CD4-positive, alpha-beta memory T cell (primary cell): ENCODE measurements at regions not wholly inside any gene's neighbourhood (a gene's known extent, or its start where the extent isn't known, plus 50 kb on each side); places are given as distances from the start of the nearest gene placed in this dataset.

Experiments used
- CTCF ChIA-PET: fragments of 350-600 bp; sonication (Branson Sonifier 250); formaldehyde crosslinking; loops from one replicate; lab custom pipeline; 2021; ENCODE audit warnings: inconsistent platforms; ENCODE audit not compliant: partially characterized antibody; lab: Charles Lee
- POLR2A ChIA-PET: fragments of 350-600 bp; sonication (Branson Sonifier 250); formaldehyde crosslinking; loops from one replicate; lab custom pipeline; 2021; ENCODE audit not compliant: partially characterized antibody; lab: Charles Lee
- DNase-seq, 5 donors: peaks; one replicate each; pipeline versions ENCODE4 v3.0.0 to v3.0.0-alpha.2; 2020 to 2022; ENCODE audit warnings: mixed read lengths in 1 of 5
- H3K27ac ChIP-seq: one replicate; pipeline ENCODE4 v1.7.0; 2013; ENCODE audit warnings: low read depth, low read length
- H3K27me3 ChIP-seq: 2 replicates; pipeline ENCODE4 v1.7.0; 2013; ENCODE audit warnings: mild to moderate bottlenecking, low read length, moderate library complexity; ENCODE audit not compliant: insufficient read depth
- H3K36me3 ChIP-seq: 2 replicates; pipeline ENCODE4 v1.7.0; 2013; ENCODE audit warnings: mild to moderate bottlenecking, low read length, moderate library complexity; ENCODE audit not compliant: insufficient read depth
- H3K4me1 ChIP-seq: 2 replicates; pipeline ENCODE4 v1.7.0; 2013; ENCODE audit warnings: mild to moderate bottlenecking, low read length, moderate library complexity; ENCODE audit not compliant: insufficient read depth
- H3K4me3 ChIP-seq, 2 donors: one replicate each; pipeline ENCODE4 v1.7.0; 2013; ENCODE audit warnings: low read length in 2 of 2, mild to moderate bottlenecking in 1 of 2
- H3K9me3 ChIP-seq, 2 donors: one replicate each; pipeline ENCODE4 v1.7.0; 2013; ENCODE audit warnings: low read length in 2 of 2, control low read depth in 1 of 2; ENCODE audit not compliant: control insufficient read depth in 1 of 2
- H3K27ac Mint-ChIP-seq, 7 donors: one replicate each; pipeline ENCODE4 v1.8.0; 2020 to 2021; ENCODE audit warnings: mixed read lengths in 7 of 7, mild to moderate bottlenecking in 6 of 7, inconsistent platforms in 3 of 7, moderate library complexity in 3 of 7
- H3K27me3 Mint-ChIP-seq, 2 donors: one replicate each; pipeline ENCODE4 v1.8.0; 2020 to 2021; ENCODE audit warnings: mixed read lengths in 2 of 2
- H3K36me3 Mint-ChIP-seq, 2 donors: one replicate each; pipeline ENCODE4 v1.8.0; 2020 to 2021; ENCODE audit warnings: mixed read lengths in 2 of 2, inconsistent platforms in 1 of 2, mild to moderate bottlenecking in 1 of 2
- H3K4me1 Mint-ChIP-seq, 4 donors: one replicate each; pipeline ENCODE4 v1.8.0; 2020 to 2021; ENCODE audit warnings: mixed read lengths in 4 of 4, mild to moderate bottlenecking in 1 of 4
- H3K4me3 Mint-ChIP-seq, 8 donors: one replicate each; pipeline ENCODE4 v1.8.0; 2020 to 2021; ENCODE audit warnings: mixed read lengths in 8 of 8, mild to moderate bottlenecking in 7 of 8, moderate library complexity in 6 of 8, inconsistent platforms in 3 of 8
- H3K9me3 Mint-ChIP-seq, 8 donors: one replicate each; pipeline ENCODE4 v1.8.0; 2020 to 2021; ENCODE audit warnings: mixed read lengths in 8 of 8, mild to moderate bottlenecking in 5 of 8, inconsistent platforms in 3 of 8, moderate library complexity in 1 of 8
- intact Hi-C: fragments of 100-400 bp; cut with micrococcal nuclease; formaldehyde crosslinking; loops from one replicate; pipeline ENCODE4 v1.15.1; 2023

DNA sequence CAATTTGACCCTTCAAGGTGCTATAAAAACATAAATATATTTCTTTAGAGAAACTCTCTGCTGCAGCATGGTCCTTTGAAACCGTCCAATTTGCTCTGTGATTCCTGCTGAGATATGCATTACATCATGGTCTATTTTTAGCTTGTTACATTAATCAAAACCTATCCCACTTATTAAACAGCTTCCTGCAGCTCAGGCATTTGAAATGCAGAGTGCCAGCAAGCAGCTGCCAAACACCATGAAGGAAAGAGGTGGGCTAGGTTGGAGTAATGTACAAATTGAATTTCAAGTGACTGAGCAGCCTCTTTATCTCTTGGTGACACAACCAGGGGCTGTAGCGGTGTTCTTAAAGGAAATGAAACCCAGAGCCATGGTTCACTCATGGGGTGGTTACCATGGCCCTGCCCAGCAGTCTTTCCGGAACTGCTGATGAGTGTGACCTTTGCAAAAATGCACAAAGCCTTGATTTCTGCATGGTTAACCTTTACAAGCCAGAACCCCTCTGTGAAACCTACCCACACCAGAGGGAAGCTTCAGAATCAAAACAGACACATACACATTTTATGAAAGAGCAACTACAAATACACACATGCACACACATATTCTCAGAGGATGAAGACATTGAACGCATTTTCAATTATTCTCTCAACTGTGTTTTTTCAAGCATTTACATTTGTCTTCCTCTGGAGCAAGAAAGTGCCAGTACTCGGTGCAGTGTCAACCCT is 155.8 kb upstream of the ZNF608 start:
- ChIA-PET POLR2A (no interaction called here), CTCF (no interaction called here)
- no peak for DNase-seq
- Histone ChIP-seq H3K4me1 (no peaks in the 10 kb centered on the region), H3K4me3 (no peak overlapping the region), H3K36me3 (no peaks in the 10 kb centered on the region), H3K9me3 (no peaks in the 10 kb centered on the region), H3K27me3 (no peaks in the 10 kb centered on the region), H3K27ac (no peak overlapping the region)
- Mint-ChIP-seq H3K9me3 (peaks cover 0 to 2% (median 0%) of the 10 kb centered on the region in 8 donors), H3K4me1 (no peaks in the 10 kb centered on the region), H3K27me3 (no peaks in the 10 kb centered on the region), H3K27ac (no peak overlapping the region), H3K4me3 (no peak overlapping the region), H3K36me3 (no peaks in the 10 kb centered on the region)
- intact Hi-C loops: no loop called here

DNA sequence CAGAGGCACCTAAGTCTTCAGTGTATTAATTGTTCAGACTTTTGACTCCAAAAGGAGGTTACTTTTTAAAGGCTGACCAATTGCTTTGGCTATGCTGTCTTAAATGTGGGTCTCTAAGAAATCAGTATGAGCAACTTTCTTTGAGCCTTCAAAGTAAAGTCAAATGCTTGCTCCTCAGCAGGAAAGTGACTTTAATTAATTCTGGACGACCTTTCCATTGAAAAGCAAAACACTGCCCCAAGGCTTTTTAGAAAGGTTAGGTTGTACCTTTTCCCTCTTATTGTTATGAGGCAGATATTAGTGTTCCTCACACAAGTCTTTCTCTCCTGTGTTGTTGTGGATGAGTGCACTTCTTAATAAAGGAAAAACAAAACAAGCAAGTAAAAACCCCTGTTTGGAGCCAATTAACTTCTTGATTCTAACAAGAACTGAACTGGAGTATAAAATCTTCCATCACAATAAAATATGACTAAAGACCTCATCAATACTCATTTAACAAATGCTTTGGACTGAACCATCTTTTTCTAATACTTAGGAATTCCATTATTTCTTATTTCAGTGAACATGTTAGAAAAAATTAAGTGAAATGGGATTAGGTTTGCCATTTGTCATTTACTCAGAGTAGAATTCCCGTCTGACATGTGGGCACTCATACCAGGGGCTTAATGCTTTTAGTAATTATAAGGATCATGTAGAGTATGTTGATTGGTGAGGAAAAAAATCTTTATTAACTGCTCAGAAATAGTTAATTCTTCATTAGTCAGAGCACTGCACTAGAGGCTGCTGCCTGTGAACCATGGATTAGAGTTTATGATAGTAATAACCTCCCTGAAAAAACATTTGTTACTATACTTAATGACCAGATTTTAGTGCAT is 159.1 kb upstream of the ZNF608 start:
- no peaks in the 10 kb centered on the region for H3K4me1 ChIP-seq
- POLR2A ChIA-PET: no interaction called here
- intact Hi-C loops: no loop called here
- H3K4me3 ChIP-seq: no peak overlapping the region
- no peak overlapping the region for H3K27ac ChIP-seq
- no peak for DNase-seq
- no peak overlapping the region for H3K27ac Mint-ChIP-seq
- H3K36me3 ChIP-seq: no peaks in the 10 kb centered on the region
- no peaks in the 10 kb centered on the region for H3K36me3 Mint-ChIP-seq
- no peak overlapping the region for H3K4me3 Mint-ChIP-seq
- no peaks in the 10 kb centered on the region for H3K27me3 ChIP-seq
- CTCF ChIA-PET: no interaction called here
- no peaks in the 10 kb centered on the region for H3K27me3 Mint-ChIP-seq
- no peaks in the 10 kb centered on the region for H3K4me1 Mint-ChIP-seq
- no peaks in the 10 kb centered on the region for H3K9me3 ChIP-seq
- peaks cover 0 to 7% (median 0%) of the 10 kb centered on the region in 8 donors for H3K9me3 Mint-ChIP-seq

DNA sequence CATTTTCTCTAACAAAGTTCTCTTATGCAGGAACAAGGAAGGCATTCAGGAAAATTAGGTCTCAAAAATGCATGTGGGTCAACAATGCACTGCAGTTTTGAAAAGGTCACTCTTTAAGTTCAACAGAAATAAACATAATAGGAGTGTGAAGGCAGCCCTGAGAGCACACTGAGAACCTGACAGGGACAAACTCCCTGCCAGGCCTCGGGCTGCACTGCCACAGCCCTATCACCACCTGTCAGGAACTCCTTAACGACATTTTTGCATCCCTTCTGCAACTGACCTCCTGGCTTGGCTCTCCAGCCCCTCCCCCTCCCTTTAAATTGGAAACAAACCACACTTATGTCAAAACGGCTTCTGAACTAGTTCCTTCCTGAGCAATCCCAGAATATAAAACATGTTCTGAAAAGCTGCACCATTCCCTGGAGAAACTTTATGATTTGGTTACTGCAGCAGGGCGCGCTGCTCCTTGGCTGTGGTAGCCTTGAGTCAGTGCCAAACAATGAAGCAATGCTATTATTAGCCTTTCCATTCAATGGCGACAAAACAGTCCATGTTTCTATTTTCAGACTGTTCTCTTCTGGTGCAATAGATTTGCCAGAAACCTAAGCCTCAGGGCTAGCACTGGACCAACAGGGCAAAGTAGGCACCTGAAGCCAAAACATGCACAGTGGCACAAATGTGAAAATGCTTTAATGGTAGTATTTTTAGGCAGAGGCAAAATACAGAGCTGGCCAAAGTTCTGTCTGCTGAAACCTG is 160.1 kb upstream of the ZNF608 start:
- CTCF ChIA-PET: no interaction called here
- H3K27ac ChIP-seq: no peak overlapping the region
- H3K9me3 ChIP-seq: no peaks in the 10 kb centered on the region
- intact Hi-C loops: no loop called here
- no peaks in the 10 kb centered on the region for H3K36me3 ChIP-seq
- Mint-ChIP-seq H3K4me1 (no peaks in the 10 kb centered on the region), H3K9me3 (peaks cover 0 to 7% (median 0%) of the 10 kb centered on the region in 8 donors), H3K27me3 (no peaks in the 10 kb centered on the region), H3K36me3 (no peaks in the 10 kb centered on the region), H3K4me3 (no peak overlapping the region), H3K27ac (no peak overlapping the region)
- no peaks in the 10 kb centered on the region for H3K27me3 ChIP-seq
- no peak for DNase-seq
- H3K4me3 ChIP-seq: no peak overlapping the region
- POLR2A ChIA-PET: no interaction called here
- H3K4me1 ChIP-seq: no peaks in the 10 kb centered on the region

DNA sequence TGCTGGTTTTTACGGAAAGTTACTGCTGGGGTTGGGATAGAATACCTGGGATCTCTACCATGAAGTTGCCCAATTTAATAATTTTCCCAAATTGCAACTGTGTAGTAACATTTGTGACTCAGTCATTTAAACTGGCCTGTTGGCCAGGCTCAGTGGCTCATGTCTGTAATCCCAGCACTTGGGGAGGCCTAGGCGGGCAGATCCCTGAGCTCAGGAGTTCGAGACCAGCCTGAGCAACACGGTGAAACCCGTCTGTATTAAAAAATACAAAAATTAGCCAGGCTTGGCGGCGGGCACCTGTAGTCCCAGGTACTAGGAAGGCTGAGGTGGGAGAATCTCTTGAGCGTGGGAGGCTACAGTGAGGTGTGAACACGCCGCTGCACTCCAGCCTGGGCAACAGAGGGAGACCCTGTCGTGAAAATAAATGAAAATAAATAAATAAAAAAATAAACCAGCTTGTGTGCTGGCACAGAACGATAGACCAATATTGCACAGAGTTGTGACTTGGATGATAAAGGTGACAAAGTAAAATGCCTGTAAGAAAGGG is 160.7 kb upstream of the ZNF608 start:
- Histone ChIP-seq H3K27ac (no peak overlapping the region), H3K9me3 (no peaks in the 10 kb centered on the region), H3K4me1 (no peaks in the 10 kb centered on the region), H3K27me3 (no peaks in the 10 kb centered on the region), H3K4me3 (no peak overlapping the region), H3K36me3 (no peaks in the 10 kb centered on the region)
- H3K36me3 Mint-ChIP-seq: no peaks in the 10 kb centered on the region
- POLR2A ChIA-PET: no interaction called here
- peaks cover 0 to 7% (median 0%) of the 10 kb centered on the region in 8 donors for H3K9me3 Mint-ChIP-seq
- no peak overlapping the region for H3K4me3 Mint-ChIP-seq
- CTCF ChIA-PET: no interaction called here
- no peaks in the 10 kb centered on the region for H3K4me1 Mint-ChIP-seq
- no peak for DNase-seq
- no peaks in the 10 kb centered on the region for H3K27me3 Mint-ChIP-seq
- intact Hi-C loops: no loop called here
- no peak overlapping the region for H3K27ac Mint-ChIP-seq

DNA sequence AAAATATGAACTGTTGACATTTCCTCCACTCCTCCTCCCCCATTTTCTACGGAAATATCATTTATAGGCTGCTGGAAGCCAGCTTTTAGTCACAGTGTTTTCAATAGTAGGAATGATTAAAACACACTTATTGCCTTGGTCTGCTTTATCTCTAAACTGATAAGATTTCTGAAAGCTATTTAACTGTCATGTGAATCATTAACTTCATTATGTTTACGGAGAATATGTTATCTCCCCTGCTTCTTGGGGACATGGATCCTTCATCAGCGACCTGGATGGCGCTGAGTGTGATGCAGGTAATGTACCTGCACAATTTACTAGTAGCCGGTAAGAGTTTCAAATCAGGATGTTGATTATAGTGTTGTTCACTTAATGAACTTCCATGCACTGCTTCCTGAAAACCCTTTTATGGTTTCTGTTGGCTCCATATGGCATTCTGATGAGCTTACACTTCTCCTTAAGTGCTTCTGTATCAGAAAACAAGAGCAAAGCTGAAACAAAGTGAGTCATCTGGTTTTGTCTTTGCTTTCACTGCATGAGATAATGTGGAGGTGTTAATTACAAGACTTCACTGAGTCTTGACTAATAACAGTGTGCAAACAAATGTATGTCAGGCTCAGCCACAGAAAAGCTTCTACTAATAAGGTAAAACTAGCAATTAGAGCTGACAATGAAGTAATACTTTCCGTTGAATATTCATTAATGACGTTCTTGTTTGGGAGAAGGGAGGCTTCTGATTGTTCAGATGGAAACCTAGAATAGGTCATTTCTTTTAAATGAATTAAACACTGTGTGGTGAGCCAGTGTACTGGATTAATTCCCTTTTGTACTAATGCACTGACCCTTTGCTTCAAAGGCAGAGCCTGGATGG is 162.4 kb upstream of the ZNF608 start:
- POLR2A ChIA-PET: no interaction called here
- Mint-ChIP-seq H3K36me3 (no peaks in the 10 kb centered on the region), H3K27ac (no peak overlapping the region)

DNA sequence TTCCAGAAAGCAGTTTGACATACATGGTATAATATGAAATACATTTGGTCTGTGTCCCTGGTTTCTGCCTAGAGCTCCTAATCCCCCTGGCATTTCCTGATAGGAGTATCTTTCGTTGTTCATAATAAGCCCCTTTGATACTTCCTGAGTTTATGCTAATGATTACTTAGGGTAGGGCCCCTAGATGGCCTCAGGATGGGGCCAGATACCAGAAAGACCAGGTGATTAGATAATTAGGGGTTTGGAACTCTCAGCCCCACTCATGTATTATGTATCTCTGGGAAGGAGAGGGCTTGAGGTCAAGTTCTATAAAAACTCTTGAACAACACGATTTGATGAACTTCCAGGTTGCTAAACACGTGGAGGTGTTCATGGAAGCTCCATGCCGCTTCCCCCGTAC is 163.3 kb upstream of the ZNF608 start:
- no peak overlapping the region for H3K4me3 Mint-ChIP-seq
- H3K27me3 Mint-ChIP-seq: no peaks in the 10 kb centered on the region
- POLR2A ChIA-PET: no interaction called here
- Histone ChIP-seq H3K27ac (no peak overlapping the region), H3K9me3 (no peaks in the 10 kb centered on the region), H3K4me3 (no peak overlapping the region), H3K36me3 (no peaks in the 10 kb centered on the region), H3K4me1 (no peaks in the 10 kb centered on the region), H3K27me3 (no peaks in the 10 kb centered on the region)
- peaks cover 0 to 5% (median under 1%) of the 10 kb centered on the region in 8 donors for H3K9me3 Mint-ChIP-seq
- H3K36me3 Mint-ChIP-seq: no peaks in the 10 kb centered on the region
- DNase-seq: no peak
- no peaks in the 10 kb centered on the region for H3K4me1 Mint-ChIP-seq
- CTCF ChIA-PET: no interaction called here
- peak overlapping the region in 1 of 7 donors; percentile 60 for H3K27ac Mint-ChIP-seq
- intact Hi-C loops: no loop called here

More for the DNA sequence above, 162.4 kb upstream of the ZNF608 start:
- no peak overlapping the region for H3K27ac ChIP-seq
- H3K4me3 ChIP-seq: no peak overlapping the region
- CTCF ChIA-PET: no interaction called here
- no peaks in the 10 kb centered on the region for H3K4me1 ChIP-seq
- intact Hi-C loops: no loop called here
- H3K9me3 ChIP-seq: no peaks in the 10 kb centered on the region
- Mint-ChIP-seq H3K4me1 (no peaks in the 10 kb centered on the region), H3K27me3 (no peaks in the 10 kb centered on the region), H3K4me3 (no peak overlapping the region), H3K9me3 (peaks cover 0 to 7% (median under 1%) of the 10 kb centered on the region in 8 donors)
- no peaks in the 10 kb centered on the region for H3K36me3 ChIP-seq
- no peaks in the 10 kb centered on the region for H3K27me3 ChIP-seq
- no peak for DNase-seq
